Stomach (tissue), 8 donors: ENCODE measurements at regions not wholly inside any gene's neighbourhood (a gene's known extent, or its start where the extent isn't known, plus 50 kb on each side); places are given as distances from the start of the nearest gene placed in this dataset.

ENCODE experiments used
- DNase-seq, 2 donors: peaks; one replicate each; pipeline versions ENCODE4 v3.0.0 to v3.0.0-alpha.2; 2013 to 2019
- H3K27ac ChIP-seq, 5 donors: fragments of 200-600 bp in 4 of 5; sonication (generic) in 4 of 5; one replicate each; pipeline ENCODE4 v1.5.1; 2013 to 2019; ENCODE audit warnings: mild to moderate bottlenecking in 1 of 5, moderate library complexity in 1 of 5
- H3K27me3 ChIP-seq, 3 donors: fragments of 200-600 bp; sonication (generic); one replicate each; pipeline ENCODE4 v1.5.1; 2017 to 2019; ENCODE audit warnings: mixed run types in 1 of 3
- H3K36me3 ChIP-seq, 4 donors: fragments of 200-600 bp; sonication (generic); 1 replicate in 3 of 4; 2 replicates in 1 of 4; pipeline ENCODE4 v1.5.1; 2016 to 2019
- H3K4me1 ChIP-seq, 4 donors: fragments of 200-600 bp; sonication (generic); one replicate each; pipeline ENCODE4 v1.5.1; 2016 to 2019
- H3K4me3 ChIP-seq, 4 donors: fragments of 200-600 bp; sonication (generic) in 3 of 4; one replicate each; pipeline ENCODE4 v1.5.1; 2016 to 2019; ENCODE audit warnings: mild to moderate bottlenecking in 1 of 4
- H3K9me3 ChIP-seq, 4 donors: fragments of 200-600 bp; sonication (generic); one replicate each; pipeline ENCODE4 v1.5.1; 2016 to 2019
- CTCF ChIP-seq, 7 experiments: fragments of 450-650 bp in 4 of 7; fragments of 200-600 bp in 3 of 7; sonication (generic) in 3 of 7; IDR thresholded peaks; one replicate each; pipeline ENCODE4 v1.5.1; 2016 to 2019; ENCODE audit warnings: antibody characterized with exemption in 7 of 7, control low read depth in 2 of 7, mild to moderate bottlenecking in 1 of 7
- EP300 ChIP-seq: sonication (generic); formaldehyde crosslinking; IDR thresholded peaks from one replicate; pipeline ENCODE4 v1.6.1; 2017; ENCODE audit warnings: antibody characterized with exemption
- POLR2A ChIP-seq, 4 donors: fragments of 450-650 bp; IDR thresholded peaks; one replicate each; pipeline ENCODE4 v1.6.1; 2016; ENCODE audit warnings: antibody characterized with exemption in 4 of 4, control low read depth in 2 of 4, mild to moderate bottlenecking in 1 of 4, moderate library complexity in 1 of 4
- POLR2AphosphoS5 ChIP-seq, 3 donors: sonication (generic); formaldehyde crosslinking; IDR thresholded peaks; one replicate each; pipeline ENCODE4 v1.6.1; 2016; ENCODE audit warnings: antibody characterized with exemption in 3 of 3
- WGBS, 5 donors: extraction: QIAGEN DNeasy Blood & Tissue Kit in 3 of 5; methylation state at CpG; one replicate each; pipeline versions ENCODE4 v1.1.5 to v1.1.7; 2013 to 2018; 5-methylcytosine and 5-hydroxymethylcytosine counted together
- intact Hi-C: fragments of 100-400 bp; cut with DNase I; formaldehyde crosslinking; loops from one replicate; pipeline ENCODE4 v1.15.1; 2023; ENCODE audit warnings: low total_unique reads
- donor health status: healthy with polysubstance abuse.
- donor health status: Bipolar disorder and iron deficiency.
- donor health status: healthy.

- H3K27ac ChIP-seq, result no peak overlapping the region
- WGBS, 5 donors, result 73 to 93% (median 81%) methylated on average over 2 of the region's 2 CpGs
- intact Hi-C loops, result no loop called here
- DNase-seq, result no peak
- H3K4me1 ChIP-seq, result no peaks in the 10 kb centered on the region
- H3K36me3 ChIP-seq, result no peaks in the 10 kb centered on the region
- no peaks in the 10 kb centered on the region for H3K9me3 ChIP-seq
- no peak overlapping the region for H3K4me3 ChIP-seq
- TF ChIP-seq EP300, result no peak
- no peak for TF ChIP-seq CTCF (IDR thresholded peaks at IDR 0.05)
- TF ChIP-seq POLR2AphosphoS5 (IDR thresholded peaks at IDR 0.05), result no peak
- no peak for TF ChIP-seq POLR2A (IDR thresholded peaks at IDR 0.05)
- H3K27me3 ChIP-seq, result no peaks in the 10 kb centered on the region
Measured at GRCh38 chr2:147236601-147237000, 608.2 kb upstream of the ACVR2A start.

- Histone ChIP-seq H3K36me3 (no peaks in the 10 kb centered on the region), H3K27me3 (no peaks in the 10 kb centered on the region), H3K4me3 (no peak overlapping the region), H3K4me1 (no peaks in the 10 kb centered on the region), H3K27ac (no peak overlapping the region), H3K9me3 (no peaks in the 10 kb centered on the region)
- 55 to 71% (median 66%) methylated on average over 3 of the region's 3 CpGs for WGBS, 5 donors
- TF ChIP-seq CTCF (IDR thresholded peaks at IDR 0.05), result no peak
- no peak for TF ChIP-seq EP300
- TF ChIP-seq POLR2A (IDR thresholded peaks at IDR 0.05), result no peak
- no peak for TF ChIP-seq POLR2AphosphoS5 (IDR thresholded peaks at IDR 0.05)
- DNase-seq, result no peak
- intact Hi-C loops, result no loop called here
Measured at GRCh38 chr2:147232225-147232669, 612.6 kb upstream of the ACVR2A start.

DNA sequence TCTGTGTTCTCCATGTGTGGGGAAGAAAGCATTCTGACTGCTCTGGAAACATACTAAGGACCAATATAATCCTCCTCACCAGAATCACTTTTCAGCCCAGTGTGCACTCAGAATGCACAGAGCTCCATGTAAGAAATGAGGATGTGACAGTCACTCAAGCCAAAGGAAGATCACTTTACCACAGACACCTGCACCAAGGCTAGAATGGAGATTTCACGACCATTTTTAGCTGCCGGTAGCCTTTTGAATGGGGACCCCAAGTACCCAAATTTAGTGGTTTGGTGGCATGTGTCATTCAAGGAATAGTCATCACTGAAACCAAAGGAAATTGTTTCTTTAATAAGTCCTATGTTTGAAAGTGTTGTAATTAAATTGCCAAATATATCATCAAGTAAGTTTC, 613.2 kb upstream of the ACVR2A start:
- WGBS, 5 donors, result 90 to 97% (median 92%) methylated on average over 2 of the region's 2 CpGs
- no peak for TF ChIP-seq POLR2A (IDR thresholded peaks at IDR 0.05)
- no peak for TF ChIP-seq POLR2AphosphoS5 (IDR thresholded peaks at IDR 0.05)
- TF ChIP-seq EP300, result no peak
- no peak for TF ChIP-seq CTCF (IDR thresholded peaks at IDR 0.05)
- H3K36me3 ChIP-seq, result no peaks in the 10 kb centered on the region
- no peaks in the 10 kb centered on the region for H3K9me3 ChIP-seq
- H3K27ac ChIP-seq, result no peak overlapping the region
- no peak overlapping the region for H3K4me3 ChIP-seq
- no peaks in the 10 kb centered on the region for H3K27me3 ChIP-seq
- DNase-seq, result no peak
- H3K4me1 ChIP-seq, result no peaks in the 10 kb centered on the region
- intact Hi-C loops, result no loop called here

DNA sequence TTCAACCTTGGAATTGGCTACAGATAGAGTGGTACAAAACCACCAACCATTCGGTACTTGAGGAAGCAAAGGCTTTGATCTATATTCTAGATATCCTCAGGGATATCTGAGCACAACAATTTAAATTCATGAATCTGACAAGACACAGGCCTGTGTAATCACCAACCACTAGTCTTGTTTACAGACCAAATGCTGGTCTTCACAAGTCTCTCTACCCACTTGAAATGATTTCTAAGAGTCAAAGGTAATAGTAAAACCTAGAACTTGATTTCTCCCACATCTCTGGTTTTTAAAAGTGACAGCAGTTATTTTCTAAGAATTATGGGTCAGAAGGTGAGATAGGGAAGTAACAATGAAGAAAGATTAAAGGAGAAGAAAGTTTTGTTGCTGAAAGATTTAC, 613.7 kb upstream of the ACVR2A start:
- H3K27ac ChIP-seq, result no peak overlapping the region
- no peak for DNase-seq
- no peaks in the 10 kb centered on the region for H3K9me3 ChIP-seq
- TF ChIP-seq CTCF (IDR thresholded peaks at IDR 0.05) (no peak), POLR2AphosphoS5 (IDR thresholded peaks at IDR 0.05) (no peak), POLR2A (IDR thresholded peaks at IDR 0.05) (no peak), EP300 (no peak)
- intact Hi-C loops, result no loop called here
- 78 to 88% (median 85%) methylated on average over 1 of the region's 1 CpG for WGBS, 5 donors
- H3K36me3 ChIP-seq, result no peaks in the 10 kb centered on the region
- H3K27me3 ChIP-seq, result no peaks in the 10 kb centered on the region
- H3K4me1 ChIP-seq, result no peaks in the 10 kb centered on the region
- no peak overlapping the region for H3K4me3 ChIP-seq
